Loucy (cell line): ENCODE measurements at regions not wholly inside any gene's neighbourhood (a gene's known extent, or its start where the extent isn't known, plus 50 kb on each side); places are given as distances from the start of the nearest gene placed in this dataset.

Experiments
- H2AFZ ChIP-seq: fragments of 200-600 bp; sonication (generic); 2 replicates; pipeline ENCODE4 v1.6.0; 2016; ENCODE audit warnings: antibody characterized with exemption, mild to moderate bottlenecking, low read length, moderate library complexity
- H3F3A ChIP-seq: fragments of 200-600 bp; 2 replicates; pipeline ENCODE4 v1.6.0; 2016; ENCODE audit warnings: antibody characterized with exemption, low read depth, mild to moderate bottlenecking
- H3K27me3 ChIP-seq: fragments of 200-600 bp; sonication (generic); 2 replicates; pipeline ENCODE4 v1.6.1; 2014; ENCODE audit warnings: low read length, mild to moderate bottlenecking; ENCODE audit not compliant: insufficient read depth, poor library complexity, severe bottlenecking
- H3K36me3 ChIP-seq: fragments of 200-600 bp; sonication (generic); 2 replicates; pipeline ENCODE4 v1.6.1; 2016; ENCODE audit warnings: low read length; ENCODE audit not compliant: insufficient read depth
- H3K4me1 ChIP-seq: fragments of 200-600 bp; sonication (generic); 2 replicates; pipeline ENCODE4 v1.5.1; 2014; ENCODE audit warnings: low read length, mild to moderate bottlenecking; ENCODE audit not compliant: insufficient read depth, poor library complexity, severe bottlenecking
- H3K4me2 ChIP-seq: fragments of 200-600 bp; sonication (generic); 2 replicates; pipeline ENCODE4 v1.6.0; 2014; ENCODE audit warnings: antibody characterized with exemption, low read length, low read depth, mild to moderate bottlenecking; ENCODE audit not compliant: poor library complexity, severe bottlenecking
- H3K4me3 ChIP-seq: fragments of 200-600 bp; sonication (generic); 2 replicates; pipeline ENCODE4 v1.5.1; 2014; ENCODE audit warnings: low read length, mild to moderate bottlenecking, mixed read lengths; ENCODE audit not compliant: poor library complexity, severe bottlenecking
- H3K79me2 ChIP-seq: fragments of 200-600 bp; sonication (generic); 2 replicates; pipeline ENCODE4 v1.6.1; 2014; ENCODE audit warnings: low read length; ENCODE audit not compliant: insufficient read depth
- H3K9ac ChIP-seq: fragments of 200-600 bp; sonication (generic); 2 replicates; pipeline ENCODE4 v1.6.0; 2014; ENCODE audit warnings: mild to moderate bottlenecking, low read depth, low read length, moderate library complexity; ENCODE audit not compliant: poor library complexity, severe bottlenecking
- H3K9me2 ChIP-seq: fragments of 200-600 bp; sonication (generic); replicated peaks from 2 replicates; pipeline ENCODE4 v1.6.1; 2016; ENCODE audit warnings: low read depth, low read length, mixed read lengths
- H3K9me3 ChIP-seq: fragments of 200-600 bp; sonication (generic); 2 replicates; pipeline ENCODE4 v1.6.1; 2014; ENCODE audit warnings: mild to moderate bottlenecking, antibody characterized with exemption, low read length, low read depth; ENCODE audit not compliant: insufficient read depth
- H4K20me1 ChIP-seq: fragments of 200-600 bp; sonication (generic); 2 replicates; pipeline ENCODE4 v1.6.0; 2014; ENCODE audit warnings: antibody characterized with exemption, low read length, mild to moderate bottlenecking; ENCODE audit not compliant: insufficient read depth, poor library complexity, severe bottlenecking
- EZH2phosphoT487 ChIP-seq: fragments of 200-600 bp; IDR thresholded peaks from 2 replicates; pipeline ENCODE4 v1.6.1; 2018; ENCODE audit warnings: antibody characterized with exemption, mild to moderate bottlenecking, moderate library complexity, borderline replicate concordance
- TF ChIP-seq, protein P1 (sequence below): fragments of 200-600 bp; sonication (generic); conservative IDR thresholded peaks from 2 replicates; pipeline ENCODE4 v1.5.1; 2014; ENCODE audit warnings: mild to moderate bottlenecking, antibody characterized with exemption, low read length

GRCh38 chr3:22265403-22265802, 514.4 kb upstream of the ZNF385D start:
- Histone ChIP-seq H3K9me2 (no peaks in the 10 kb centered on the region), H3K27me3 (no peaks in the 10 kb centered on the region), H3K36me3 (no peaks in the 10 kb centered on the region), H3K4me3 (no peak overlapping the region), H4K20me1 (no peaks in the 10 kb centered on the region), H3F3A (no peaks in the 10 kb centered on the region), H3K79me2 (no peaks in the 10 kb centered on the region), H3K9ac (no peak overlapping the region), H3K4me1 (no peaks in the 10 kb centered on the region), H3K9me3 (no peaks in the 10 kb centered on the region), H2AFZ (no peak overlapping the region), H3K4me2 (no peak overlapping the region)
- TF ChIP-seq, protein P1, sequence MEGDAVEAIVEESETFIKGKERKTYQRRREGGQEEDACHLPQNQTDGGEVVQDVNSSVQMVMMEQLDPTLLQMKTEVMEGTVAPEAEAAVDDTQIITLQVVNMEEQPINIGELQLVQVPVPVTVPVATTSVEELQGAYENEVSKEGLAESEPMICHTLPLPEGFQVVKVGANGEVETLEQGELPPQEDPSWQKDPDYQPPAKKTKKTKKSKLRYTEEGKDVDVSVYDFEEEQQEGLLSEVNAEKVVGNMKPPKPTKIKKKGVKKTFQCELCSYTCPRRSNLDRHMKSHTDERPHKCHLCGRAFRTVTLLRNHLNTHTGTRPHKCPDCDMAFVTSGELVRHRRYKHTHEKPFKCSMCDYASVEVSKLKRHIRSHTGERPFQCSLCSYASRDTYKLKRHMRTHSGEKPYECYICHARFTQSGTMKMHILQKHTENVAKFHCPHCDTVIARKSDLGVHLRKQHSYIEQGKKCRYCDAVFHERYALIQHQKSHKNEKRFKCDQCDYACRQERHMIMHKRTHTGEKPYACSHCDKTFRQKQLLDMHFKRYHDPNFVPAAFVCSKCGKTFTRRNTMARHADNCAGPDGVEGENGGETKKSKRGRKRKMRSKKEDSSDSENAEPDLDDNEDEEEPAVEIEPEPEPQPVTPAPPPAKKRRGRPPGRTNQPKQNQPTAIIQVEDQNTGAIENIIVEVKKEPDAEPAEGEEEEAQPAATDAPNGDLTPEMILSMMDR, result no peak
- no peak for TF ChIP-seq EZH2phosphoT487

- Histone ChIP-seq H2AFZ (no peak overlapping the region), H3K9me3 (no peaks in the 10 kb centered on the region), H3K4me2 (no peak overlapping the region), H3F3A (no peaks in the 10 kb centered on the region), H3K9me2 (no peaks in the 10 kb centered on the region), H3K79me2 (no peaks in the 10 kb centered on the region), H3K36me3 (no peaks in the 10 kb centered on the region), H3K27me3 (no peaks in the 10 kb centered on the region), H3K4me1 (no peaks in the 10 kb centered on the region), H3K4me3 (no peak overlapping the region), H3K9ac (no peak overlapping the region), H4K20me1 (no peaks in the 10 kb centered on the region)
- no peak for TF ChIP-seq EZH2phosphoT487
- TF ChIP-seq, protein P1, result no peak
These were observed 518.8 kb upstream of the ZNF385D start for GRCh38 chr3:22269831-22270230.

GRCh38 chr3:22276351-22276750, 525.3 kb upstream of the ZNF385D start:
- no peak overlapping the region for H2AFZ ChIP-seq
- no peaks in the 10 kb centered on the region for H3K9me3 ChIP-seq
- no peak overlapping the region for H3K9ac ChIP-seq
- H3K4me3 ChIP-seq, result no peak overlapping the region
- no peaks in the 10 kb centered on the region for H4K20me1 ChIP-seq
- no peaks in the 10 kb centered on the region for H3K4me1 ChIP-seq
- no peaks in the 10 kb centered on the region for H3K36me3 ChIP-seq
- no peaks in the 10 kb centered on the region for H3K9me2 ChIP-seq
- no peaks in the 10 kb centered on the region for H3K27me3 ChIP-seq
- TF ChIP-seq EZH2phosphoT487, result no peak
- TF ChIP-seq, protein P1, result no peak
- no peaks in the 10 kb centered on the region for H3K79me2 ChIP-seq
- H3K4me2 ChIP-seq, result no peak overlapping the region
- H3F3A ChIP-seq, result no peaks in the 10 kb centered on the region
